ENCODE measurements at regions not wholly inside any gene's neighbourhood (a gene's known extent, or its start where the extent isn't known, plus 50 kb on each side); places are given as distances from the start of the nearest gene placed in this dataset.
"Not testable (repeated sequence)": the region's sequence is repeated elsewhere in the genome, so short reads cannot be mapped to it uniquely, and the experiment has no call there.

DNA sequence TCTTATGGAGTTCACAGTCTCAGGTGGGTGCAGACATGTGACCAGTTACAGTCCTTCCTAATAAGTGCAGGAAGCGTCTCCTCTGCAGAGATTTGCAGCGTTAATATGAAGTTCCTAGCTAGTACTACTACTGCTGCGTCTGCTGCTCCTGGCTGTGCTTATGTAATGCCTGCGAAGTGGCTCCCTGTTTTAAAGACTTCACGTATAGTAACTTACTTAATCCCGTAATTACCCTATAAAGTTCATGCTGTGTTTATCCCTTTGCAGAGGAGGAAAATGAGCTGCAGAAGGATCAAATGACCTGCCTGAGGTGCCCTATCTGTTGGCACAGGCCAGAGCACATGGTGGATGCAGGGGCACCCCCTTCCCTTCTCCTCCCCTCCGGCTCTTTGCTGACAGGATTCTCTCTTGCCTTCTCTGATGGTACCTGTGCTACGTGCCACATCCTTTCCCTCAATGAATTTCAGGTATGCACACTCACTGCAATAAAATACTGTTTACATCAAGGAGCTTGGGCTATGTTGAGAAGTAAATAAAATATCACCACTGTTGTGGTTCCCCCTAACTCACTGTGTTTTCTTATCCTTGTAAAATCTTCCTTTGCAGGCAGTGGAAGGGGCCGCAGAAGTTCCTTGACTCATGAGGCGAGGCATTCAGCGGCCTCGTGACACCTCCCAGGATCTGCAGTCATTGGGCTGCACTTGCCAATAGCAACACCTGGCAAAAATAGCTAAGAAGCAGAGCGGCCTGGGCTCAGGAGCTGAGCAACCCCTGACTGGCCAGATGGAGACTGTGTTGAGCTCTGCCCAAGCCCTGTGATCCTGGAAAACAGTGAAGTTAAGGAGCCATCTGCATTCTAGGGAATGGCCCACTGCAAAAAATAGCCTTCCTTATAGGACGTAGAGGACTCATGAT, 188.9 kb upstream of the ATP10A start:
- H3K36me3 Mint-ChIP-seq (ENCODE audit: low read depth) = no peaks in the 10 kb centered on the region

DNA sequence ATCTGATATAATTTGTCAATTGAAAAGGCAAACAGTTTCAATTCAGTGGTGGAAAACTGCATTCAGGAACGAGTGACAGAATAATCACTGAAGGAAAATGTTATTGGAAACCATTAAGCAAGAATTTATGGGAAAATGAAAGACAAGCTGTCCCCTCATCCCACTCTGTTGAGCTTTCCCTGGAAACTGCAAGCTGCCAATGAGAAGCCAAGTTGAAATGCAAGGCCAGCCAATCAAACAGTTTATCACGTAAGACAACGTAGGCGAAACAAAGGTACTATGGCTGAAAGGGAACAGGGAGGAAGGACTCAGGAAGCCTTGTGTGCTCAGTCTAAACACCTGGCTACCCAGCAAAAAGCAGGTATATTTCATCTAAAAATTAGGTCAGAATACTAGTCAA, 187.9 kb upstream of the ATP10A start:
- ATAC-seq = no peak

More for the DNA sequence above, 188.9 kb upstream of the ATP10A start:
- H3K9me3 ChIP-seq (ENCODE audit: control insufficient read depth, low read length, poor library complexity, severe bottlenecking) = no peaks in the 10 kb centered on the region
- no peak for DNase-seq
- Mint-ChIP-seq H3K27me3 (peaks cover 44% of the 10 kb centered on the region), H3K4me1 (peaks cover 2% of the 10 kb centered on the region), H3K27ac (no peak overlapping the region), H3K4me3 (no peak overlapping the region)
- ATAC-seq = no peak

DNA sequence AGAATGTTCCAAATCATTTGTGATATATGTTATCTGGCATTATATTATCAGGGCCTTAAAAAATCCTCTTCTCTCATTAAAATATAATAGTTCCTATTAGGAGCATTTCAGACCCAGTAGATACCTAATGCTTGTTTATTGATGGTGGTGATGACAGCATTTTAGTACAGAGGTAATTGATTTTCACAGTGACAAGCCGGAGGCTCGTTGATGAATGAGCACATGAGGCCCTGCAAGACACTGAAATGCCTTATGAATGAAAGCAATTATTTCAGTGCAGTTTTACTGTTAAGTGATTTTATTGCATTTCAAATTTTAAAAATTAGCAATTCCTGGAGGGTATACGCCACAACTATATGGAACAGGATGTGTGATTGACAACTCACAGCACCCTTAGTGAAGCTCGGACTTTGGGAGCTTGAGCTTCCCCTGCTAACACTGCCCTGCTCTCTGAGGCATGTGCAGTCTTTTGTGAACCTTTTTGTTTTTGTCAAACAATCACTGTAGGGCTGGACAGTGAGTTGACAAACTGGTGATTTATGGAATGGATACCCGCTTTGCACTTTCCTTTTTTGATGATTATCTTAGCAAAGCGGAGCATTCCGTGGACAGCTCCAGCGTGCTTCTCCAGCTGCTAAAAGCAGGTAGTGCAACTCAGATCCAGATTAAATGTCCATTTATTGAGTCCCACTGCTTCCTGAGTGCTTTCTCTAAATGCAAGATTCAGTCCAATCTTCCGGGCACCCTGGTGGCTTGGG, 187.0 kb upstream of the ATP10A start:
- ATAC-seq (no peak), DNase-seq (no peak)
- Mint-ChIP-seq H3K27ac (no peak overlapping the region), H3K27me3 (peaks cover 52% of the 10 kb centered on the region), H3K4me3 (no peak overlapping the region), H3K4me1 (peaks cover 2% of the 10 kb centered on the region), H3K36me3 (ENCODE audit: low read depth) (no peaks in the 10 kb centered on the region)
- no peaks in the 10 kb centered on the region for H3K9me3 ChIP-seq (ENCODE audit: control insufficient read depth, low read length, poor library complexity, severe bottlenecking)

More for the DNA sequence above, 187.9 kb upstream of the ATP10A start:
- no peaks in the 10 kb centered on the region for H3K36me3 Mint-ChIP-seq (ENCODE audit: low read depth)
- peaks cover 52% of the 10 kb centered on the region for H3K27me3 Mint-ChIP-seq
- DNase-seq = no peak
- H3K9me3 ChIP-seq (ENCODE audit: control insufficient read depth, low read length, poor library complexity, severe bottlenecking) = no peaks in the 10 kb centered on the region
- no peak overlapping the region for H3K4me3 Mint-ChIP-seq
- H3K27ac Mint-ChIP-seq = no peak overlapping the region
- H3K4me1 Mint-ChIP-seq = peaks cover 2% of the 10 kb centered on the region

DNA sequence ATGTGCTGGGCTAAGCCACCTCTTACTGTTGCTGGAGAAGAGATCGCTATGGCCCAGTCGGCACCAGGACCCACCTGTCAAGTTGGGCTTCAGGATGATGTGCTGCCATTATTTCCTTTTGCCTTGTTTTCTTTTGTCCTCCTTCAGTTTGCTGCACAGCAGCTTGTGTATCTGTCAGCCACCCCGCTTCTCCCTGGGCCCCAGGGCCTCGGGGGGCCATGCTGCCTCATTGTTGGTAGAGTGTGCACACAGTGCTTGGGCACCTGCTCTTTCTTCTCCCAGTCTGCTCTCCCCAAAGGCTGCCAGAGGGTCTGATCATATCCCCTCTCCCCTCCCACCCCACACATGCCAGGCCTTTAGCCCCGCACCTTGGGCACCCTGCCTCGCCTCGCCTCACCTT, 185.5 kb upstream of the ATP10A start:
- no peak overlapping the region for H3K27ac Mint-ChIP-seq
- H3K4me3 Mint-ChIP-seq = no peak overlapping the region
- H3K27me3 Mint-ChIP-seq = peaks cover 50% of the 10 kb centered on the region
- no peak for ATAC-seq
- H3K36me3 Mint-ChIP-seq (ENCODE audit: low read depth) = no peaks in the 10 kb centered on the region
- no peak for DNase-seq
- no peaks in the 10 kb centered on the region for H3K9me3 ChIP-seq (ENCODE audit: control insufficient read depth, low read length, poor library complexity, severe bottlenecking)
- H3K4me1 Mint-ChIP-seq = peaks cover 2% of the 10 kb centered on the region

- H3K27ac Mint-ChIP-seq = no peak overlapping the region
- H3K27me3 Mint-ChIP-seq = peaks cover 55% of the 10 kb centered on the region
- no peak for ATAC-seq
Observed at GRCh38 chr15:26045516-26045915, 182.4 kb upstream of the ATP10A start.

GRCh38 chr15:26043018-26043417, 179.9 kb upstream of the ATP10A start:
- H3K27ac Mint-ChIP-seq = no peak overlapping the region
- H3K4me3 Mint-ChIP-seq = no peak overlapping the region
- no peaks in the 10 kb centered on the region for H3K4me1 Mint-ChIP-seq
- no peak for ATAC-seq
- peaks cover 75% of the 10 kb centered on the region for H3K27me3 Mint-ChIP-seq
- no peaks in the 10 kb centered on the region for H3K9me3 ChIP-seq (ENCODE audit: control insufficient read depth, low read length, poor library complexity, severe bottlenecking)
- DNase-seq = no peak
- no peaks in the 10 kb centered on the region for H3K36me3 Mint-ChIP-seq (ENCODE audit: low read depth)

More at GRCh38 chr15:26045516-26045915, 182.4 kb upstream of the ATP10A start:
- Mint-ChIP-seq H3K36me3 (ENCODE audit: low read depth) (no peaks in the 10 kb centered on the region), H3K4me3 (no peak overlapping the region), H3K4me1 (no peaks in the 10 kb centered on the region)
- DNase-seq = no peak
- H3K9me3 ChIP-seq (ENCODE audit: control insufficient read depth, low read length, poor library complexity, severe bottlenecking) = no peaks in the 10 kb centered on the region

DNA sequence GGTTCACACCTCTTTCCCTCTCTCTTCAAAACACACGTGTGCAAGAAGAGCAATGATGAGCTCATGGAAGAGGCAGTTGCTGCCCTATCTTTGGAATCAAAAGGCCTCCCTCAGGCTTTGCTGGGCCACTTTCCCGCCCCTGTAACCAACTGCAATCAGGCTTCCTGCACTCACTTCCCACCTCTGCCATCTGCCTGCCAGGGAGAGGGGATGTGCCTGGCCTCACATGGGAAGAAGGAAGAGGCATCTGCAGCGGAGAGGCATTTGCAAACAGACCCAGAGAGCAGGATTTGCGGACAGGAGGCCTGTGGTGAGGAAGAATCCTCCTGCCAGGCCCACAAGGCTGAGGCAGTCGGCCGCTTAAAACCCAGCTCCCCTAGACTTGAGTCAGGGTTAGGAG, 175.6 kb upstream of the ATP10A start:
- Mint-ChIP-seq H3K4me1 (no peaks in the 10 kb centered on the region), H3K4me3 (no peak overlapping the region), H3K27me3 (peaks cover 67% of the 10 kb centered on the region), H3K27ac (no peak overlapping the region), H3K36me3 (ENCODE audit: low read depth) (peaks cover 4% of the 10 kb centered on the region)
- DNase-seq (no peak), ATAC-seq (no peak)
- H3K9me3 ChIP-seq (ENCODE audit: control insufficient read depth, low read length, poor library complexity, severe bottlenecking) = no peaks in the 10 kb centered on the region

DNA sequence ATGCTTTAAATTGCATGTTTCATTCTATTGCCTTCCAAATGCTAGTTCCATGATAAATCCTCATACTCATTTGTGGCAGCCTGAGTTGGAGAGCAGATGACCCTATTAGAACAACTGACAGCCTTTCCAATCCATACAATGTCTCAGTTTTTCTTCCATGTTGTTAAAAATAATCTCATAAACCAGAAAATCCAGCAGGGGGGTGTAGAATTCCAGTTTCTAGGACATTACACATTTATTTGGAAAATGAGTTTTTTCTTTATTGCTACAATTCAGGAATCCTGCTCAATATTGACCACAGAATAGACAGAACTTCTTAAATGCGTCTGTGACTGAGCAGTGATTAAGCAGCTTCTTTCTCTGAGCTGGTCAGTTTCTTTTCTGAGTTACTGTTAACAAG, 174.2 kb upstream of the ATP10A start:
- Mint-ChIP-seq H3K4me1 (no peaks in the 10 kb centered on the region), H3K36me3 (ENCODE audit: low read depth) (peaks cover 4% of the 10 kb centered on the region), H3K4me3 (no peak overlapping the region), H3K27me3 (peaks cover 71% of the 10 kb centered on the region), H3K27ac (no peak overlapping the region)
- ATAC-seq = no peak
- no peaks in the 10 kb centered on the region for H3K9me3 ChIP-seq (ENCODE audit: control insufficient read depth, low read length, poor library complexity, severe bottlenecking)
- DNase-seq = no peak

- Mint-ChIP-seq H3K4me3 (no peak overlapping the region), H3K36me3 (ENCODE audit: low read depth) (peaks cover 6% of the 10 kb centered on the region), H3K4me1 (no peaks in the 10 kb centered on the region), H3K27me3 (peaks cover 50% of the 10 kb centered on the region), H3K27ac (no peak overlapping the region)
- no peak for DNase-seq
- H3K9me3 ChIP-seq (ENCODE audit: control insufficient read depth, low read length, poor library complexity, severe bottlenecking) = no peaks in the 10 kb centered on the region
- no peak for ATAC-seq
Observed at GRCh38 chr15:26033493-26033892, 170.4 kb upstream of the ATP10A start.

DNA sequence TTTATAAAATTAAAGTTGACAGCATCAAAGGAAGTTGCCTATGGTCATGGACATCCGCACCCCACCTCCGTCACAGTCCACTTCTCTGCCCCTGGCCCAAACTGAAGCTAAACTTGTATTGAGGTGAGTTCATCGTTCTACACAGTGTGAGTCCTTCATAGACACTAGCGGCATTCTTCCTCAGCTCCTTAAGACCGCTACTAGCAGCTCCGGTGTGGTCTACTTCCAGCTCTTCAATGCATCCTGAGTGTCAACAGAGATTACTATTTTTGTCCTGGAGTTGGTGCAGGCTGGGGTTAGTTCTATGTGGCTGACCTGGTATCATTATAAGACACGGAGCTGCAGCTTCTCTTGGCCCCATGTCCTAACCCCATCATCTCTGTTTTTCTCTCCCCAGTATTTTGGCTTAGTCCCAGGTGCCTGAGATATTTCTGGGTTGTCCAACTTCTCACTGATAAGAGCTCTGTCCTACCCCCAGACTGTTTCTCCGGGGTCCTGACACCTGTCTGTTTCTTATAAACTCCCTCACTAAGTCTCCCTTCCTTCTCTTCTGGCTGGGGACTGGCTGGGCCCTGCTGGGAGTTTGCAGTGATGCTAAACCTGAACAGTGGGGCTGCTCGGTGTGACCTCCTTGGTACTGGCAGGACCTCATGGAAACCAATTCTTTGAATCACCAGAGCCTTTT, 169.2 kb upstream of the ATP10A start:
- H3K27ac Mint-ChIP-seq = no peak overlapping the region
- no peaks in the 10 kb centered on the region for H3K4me1 Mint-ChIP-seq
- H3K36me3 Mint-ChIP-seq (ENCODE audit: low read depth) = peaks cover 6% of the 10 kb centered on the region
- peaks cover 43% of the 10 kb centered on the region for H3K27me3 Mint-ChIP-seq
- ATAC-seq = no peak
- no peak overlapping the region for H3K4me3 Mint-ChIP-seq
- no peak for DNase-seq
- no peaks in the 10 kb centered on the region for H3K9me3 ChIP-seq (ENCODE audit: control insufficient read depth, low read length, poor library complexity, severe bottlenecking)

DNA sequence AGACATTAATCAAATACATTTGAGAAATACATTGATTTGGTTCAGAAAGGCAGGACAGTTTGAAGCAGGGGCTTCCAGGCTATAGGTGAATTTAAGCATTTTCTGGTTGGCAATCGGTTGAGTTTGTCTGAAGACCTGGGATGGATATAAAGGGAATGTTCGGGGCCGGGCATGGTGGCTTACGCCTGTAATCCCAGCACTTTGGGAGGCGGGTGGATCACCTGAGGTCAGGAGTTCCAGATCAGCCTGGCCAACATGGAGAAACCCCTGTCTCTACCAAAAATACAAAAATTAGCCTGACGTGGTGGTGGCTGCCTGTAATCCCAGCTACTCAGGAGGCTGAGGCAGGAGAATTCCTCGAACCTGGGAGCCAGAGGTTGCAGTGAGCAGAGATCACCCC, 166.5 kb upstream of the ATP10A start:
- not testable (repeated sequence) for H3K4me1 Mint-ChIP-seq; H3K36me3 Mint-ChIP-seq (ENCODE audit: low read depth); H3K4me3 Mint-ChIP-seq; DNase-seq; H3K27ac Mint-ChIP-seq; ATAC-seq; H3K9me3 ChIP-seq (ENCODE audit: control insufficient read depth, low read length, poor library complexity, severe bottlenecking)
- peaks cover 32% of the 10 kb centered on the region for H3K27me3 Mint-ChIP-seq

DNA sequence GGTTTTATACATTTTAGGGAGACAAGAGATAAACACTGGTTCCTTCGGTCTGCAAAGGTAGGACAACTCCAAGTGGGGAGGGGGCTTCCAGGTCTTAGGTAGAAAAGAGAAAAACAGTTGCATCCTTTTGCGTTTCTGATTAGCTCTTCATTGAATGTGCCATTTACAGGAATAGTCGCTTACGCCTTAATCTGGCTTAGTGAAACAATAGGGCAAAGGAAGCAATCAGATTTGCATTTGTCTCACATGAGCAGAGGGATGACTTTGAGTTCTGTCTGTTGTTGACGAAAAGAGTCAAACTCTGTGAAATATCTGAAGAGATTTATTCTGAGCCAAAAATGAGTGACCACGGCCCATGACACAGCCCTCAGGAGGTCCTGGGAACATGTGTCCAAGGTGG, 166.0 kb upstream of the ATP10A start:
- H3K4me3 Mint-ChIP-seq = no peak overlapping the region
- ATAC-seq = no peak
- no peak overlapping the region for H3K27ac Mint-ChIP-seq
- DNase-seq = no peak
- peaks cover 2% of the 10 kb centered on the region for H3K4me1 Mint-ChIP-seq
- H3K9me3 ChIP-seq (ENCODE audit: control insufficient read depth, low read length, poor library complexity, severe bottlenecking) = no peaks in the 10 kb centered on the region
- peaks cover 2% of the 10 kb centered on the region for H3K36me3 Mint-ChIP-seq (ENCODE audit: low read depth)
- peaks cover 30% of the 10 kb centered on the region for H3K27me3 Mint-ChIP-seq

- Mint-ChIP-seq H3K4me3 (no peak overlapping the region), H3K36me3 (ENCODE audit: low read depth) (peaks cover 2% of the 10 kb centered on the region), H3K4me1 (peaks cover 4% of the 10 kb centered on the region)
Observed at GRCh38 chr15:26028086-26028740, 165.1 kb upstream of the ATP10A start.

More at GRCh38 chr15:26028086-26028740, 165.1 kb upstream of the ATP10A start:
- Mint-ChIP-seq H3K27ac (no peak overlapping the region), H3K27me3 (peaks cover 21% of the 10 kb centered on the region)
- DNase-seq = no peak
- H3K9me3 ChIP-seq (ENCODE audit: control insufficient read depth, low read length, poor library complexity, severe bottlenecking) = no peaks in the 10 kb centered on the region
- ATAC-seq = no peak

Measured in T-helper 17 cell (primary cell).